HCT116 (cell line): ENCODE measurements at regions not wholly inside any gene's neighbourhood (a gene's known extent, or its start where the extent isn't known, plus 50 kb on each side); places are given as distances from the start of the nearest gene placed in this dataset.

Experiments used
- ATAC-seq: fragments of 200-7000 bp; cut with Tn5 transposase; 2 replicates; pipeline ENCODE4 v1.9.1; 2020; ENCODE audit warnings: mild to moderate bottlenecking, moderate library complexity
- BruUV-seq: library from RNA; stranded (reverse); fragments of 400-500 nt; replicated peaks from 2 replicates; lab custom pipeline; 2021; lab: Mats Ljungman, UMichigan
- CTCF ChIA-PET: fragments of 300-600 bp; sonication (Branson Sonifier 250); formaldehyde crosslinking; loops from one replicate; lab custom pipeline; 2021; ENCODE audit warnings: antibody characterized with exemption; lab: Charles Lee
- POLR2A ChIA-PET: fragments of 300-600, 350-600 bp; sonication (Branson Sonifier 250); formaldehyde crosslinking; loops from one replicate; lab custom pipeline; 2021; ENCODE audit warnings: antibody characterized with exemption; lab: Charles Lee
- RAD21 ChIA-PET, 2 experiments: fragments of 300-600 bp; sonication (Branson Sonifier 250); formaldehyde crosslinking; loops; one replicate each; lab custom pipeline; 2023; ENCODE audit warnings: low total read pairs in 2 of 2; ENCODE audit not compliant: uncharacterized antibody in 2 of 2, unreplicated experiment in 2 of 2, low non-redundant PET in 1 of 2; lab: Charles Lee
- DNase-seq: peaks from one replicate; pipeline ENCODE4 v3.0.0-alpha.2; 2010; ENCODE audit warnings: low read depth, low spot score
- H2AFZ ChIP-seq: fragments of 200-600 bp; shearing (Covaris generic), sonication (generic); 2 replicates; pipeline ENCODE4 v1.6.1; 2017; ENCODE audit warnings: low read depth, mixed run types, mixed read lengths, antibody characterized with exemption, low read length; ENCODE audit not compliant: poor library complexity, severe bottlenecking
- H3K27ac ChIP-seq: 2 replicates; pipeline ENCODE4 v1.5.1; 2012; ENCODE audit warnings: low read depth, low read length
- H3K27me3 ChIP-seq: fragments of 200-600 bp; sonication (generic); 2 replicates; pipeline ENCODE4 v1.6.1; 2016; ENCODE audit warnings: mixed run types, low read length, mixed read lengths; ENCODE audit not compliant: insufficient read depth
- H3K36me3 ChIP-seq, 2 experiments: fragments of 200-500 bp in 1 of 2; fragments of 200-600 bp in 1 of 2; sonication (Bioruptor generic) in 1 of 2; sonication (generic) in 1 of 2; 2 replicates each; pipeline versions ENCODE4 v1.5.1 to v1.6.1; 2014 to 2016; ENCODE audit warnings: low read length in 2 of 2, inconsistent platforms in 1 of 2, mixed read lengths in 1 of 2, mixed run types in 1 of 2; ENCODE audit not compliant: insufficient read depth in 2 of 2, control insufficient read depth in 1 of 2
- H3K4me1 ChIP-seq, 2 experiments: fragments of 200-600 bp in 1 of 2; sonication (generic) in 1 of 2; 2 replicates each; pipeline versions ENCODE4 v1.5.1 to v1.6.1; 2012 to 2017; ENCODE audit warnings: low read length in 2 of 2, inconsistent platforms in 1 of 2, mild to moderate bottlenecking in 1 of 2, mixed read lengths in 1 of 2, mixed run types in 1 of 2, moderate library complexity in 1 of 2; ENCODE audit not compliant: insufficient read depth in 2 of 2, control insufficient read depth in 1 of 2
- H3K4me2 ChIP-seq: fragments of 200-600 bp; sonication (generic); 2 replicates; pipeline ENCODE4 v1.6.1; 2017; ENCODE audit warnings: mixed run types, low read length, mixed read lengths
- H3K4me3 ChIP-seq, 2 experiments: fragments of 200-600 bp in 1 of 2; sonication (generic) in 1 of 2; replicated peaks in 1 of 2; 2 replicates each; pipeline ENCODE4 v1.5.1; 2011 to 2016; ENCODE audit warnings: low read length in 2 of 2, control low read depth in 1 of 2, low read depth in 1 of 2, mild to moderate bottlenecking in 1 of 2, mixed read lengths in 1 of 2, mixed run types in 1 of 2
- H3K79me2 ChIP-seq: fragments of 200-600 bp; sonication (generic); 2 replicates; pipeline ENCODE4 v1.6.1; 2017; ENCODE audit warnings: mild to moderate bottlenecking, mixed run types, low read length, moderate library complexity, mixed read lengths; ENCODE audit not compliant: insufficient read depth
- H3K9ac ChIP-seq: fragments of 200-600 bp; sonication (generic); 2 replicates; pipeline ENCODE4 v1.6.1; 2016; ENCODE audit warnings: low read length, mixed read lengths
- H3K9me2 ChIP-seq: fragments of 200-600 bp; sonication (generic), shearing (Covaris generic); 2 replicates; pipeline ENCODE4 v1.6.1; 2017; ENCODE audit warnings: mixed run types, mild to moderate bottlenecking, moderate library complexity; ENCODE audit not compliant: insufficient read depth
- H3K9me3 ChIP-seq, 2 experiments: fragments of 200-500 bp in 1 of 2; fragments of 200-600 bp in 1 of 2; sonication (Bioruptor generic) in 1 of 2; sonication (generic) in 1 of 2; 2 replicates each; pipeline ENCODE4 v1.6.1; 2014 to 2017; ENCODE audit warnings: low read length in 2 of 2, mixed read lengths in 2 of 2, inconsistent platforms in 1 of 2, low read depth in 1 of 2, mild to moderate bottlenecking in 1 of 2, mixed run types in 1 of 2, moderate library complexity in 1 of 2; ENCODE audit not compliant: control insufficient read depth in 1 of 2, insufficient read depth in 1 of 2
- H4K20me1 ChIP-seq: fragments of 200-600 bp; sonication (generic), shearing (Covaris generic); 2 replicates; pipeline ENCODE4 v1.6.1; 2017; ENCODE audit warnings: mixed run types, mild to moderate bottlenecking, moderate library complexity; ENCODE audit not compliant: insufficient read depth
- ATF3 ChIP-seq: IDR thresholded peaks from 2 replicates; pipeline ENCODE4 v1.6.1; 2012
- CBX3 ChIP-seq: IDR thresholded peaks from 2 replicates; pipeline ENCODE4 v1.6.1; 2012; ENCODE audit warnings: low read depth
- CTCF ChIP-seq, 3 experiments: fragments of 200-600 bp in 1 of 3; sonication (generic) in 1 of 3; IDR thresholded peaks in 2 of 3; conservative IDR thresholded peaks in 1 of 3; 2 replicates each; pipeline ENCODE4 v1.5.1; 2012 to 2017; ENCODE audit warnings: low read depth in 2 of 3, low read length in 2 of 3, antibody characterized with exemption in 1 of 3, borderline replicate concordance in 1 of 3, control low read depth in 1 of 3, mild to moderate bottlenecking in 1 of 3, mixed read lengths in 1 of 3, mixed run types in 1 of 3, moderate library complexity in 1 of 3; ENCODE audit not compliant: insufficient read depth in 1 of 3
- ELF1 ChIP-seq: IDR thresholded peaks from 2 replicates; pipeline ENCODE4 v1.6.1; 2012; ENCODE audit warnings: low read depth, borderline replicate concordance
- EZH2phosphoT487 ChIP-seq: fragments of 200-600 bp; IDR thresholded peaks from 2 replicates; pipeline ENCODE4 v1.6.1; 2018; ENCODE audit warnings: antibody characterized with exemption, borderline replicate concordance
- FOSL1 ChIP-seq: IDR thresholded peaks from 2 replicates; pipeline ENCODE4 v1.6.1; 2012; ENCODE audit warnings: low read depth
- JUND ChIP-seq: IDR thresholded peaks from 2 replicates; pipeline ENCODE4 v1.6.1; 2012
- POLR2A ChIP-seq: IDR thresholded peaks from 2 replicates; pipeline ENCODE4 v1.7.0; 2011; ENCODE audit warnings: borderline replicate concordance; ENCODE audit not compliant: insufficient read depth, insufficient read length; ENCODE audit errors: extremely low read depth
- POLR2AphosphoS5 ChIP-seq: IDR thresholded peaks from 2 replicates; pipeline ENCODE4 v1.6.1; 2011; ENCODE audit warnings: mild to moderate bottlenecking, low read depth, low read length, moderate library complexity
- REST ChIP-seq: IDR thresholded peaks from 2 replicates; pipeline ENCODE4 v1.6.1; 2012; ENCODE audit warnings: low read depth
- SIN3A ChIP-seq: IDR thresholded peaks from 2 replicates; pipeline ENCODE4 v1.6.1; 2012; ENCODE audit warnings: low read depth
- SP1 ChIP-seq: IDR thresholded peaks from 2 replicates; pipeline ENCODE4 v1.6.1; 2012; ENCODE audit warnings: low read depth
- YY1 ChIP-seq: IDR thresholded peaks from 2 replicates; pipeline ENCODE4 v1.6.1; 2011; ENCODE audit warnings: low read length, low read depth, moderate library complexity, mild to moderate bottlenecking; ENCODE audit not compliant: insufficient replicate concordance; ENCODE audit errors: extremely low read depth
- ZNF274 ChIP-seq: fragments of 200-500 bp; sonication (Bioruptor generic); IDR thresholded peaks from 2 replicates; pipeline ENCODE4 v1.6.1; 2014; ENCODE audit warnings: mild to moderate bottlenecking, low read depth, low read length, inconsistent platforms
- intact Hi-C: fragments of 100-400 bp; cut with micrococcal nuclease; formaldehyde crosslinking; loops from 2 replicates; pipeline ENCODE4 v1.10.0; 2022

DNA sequence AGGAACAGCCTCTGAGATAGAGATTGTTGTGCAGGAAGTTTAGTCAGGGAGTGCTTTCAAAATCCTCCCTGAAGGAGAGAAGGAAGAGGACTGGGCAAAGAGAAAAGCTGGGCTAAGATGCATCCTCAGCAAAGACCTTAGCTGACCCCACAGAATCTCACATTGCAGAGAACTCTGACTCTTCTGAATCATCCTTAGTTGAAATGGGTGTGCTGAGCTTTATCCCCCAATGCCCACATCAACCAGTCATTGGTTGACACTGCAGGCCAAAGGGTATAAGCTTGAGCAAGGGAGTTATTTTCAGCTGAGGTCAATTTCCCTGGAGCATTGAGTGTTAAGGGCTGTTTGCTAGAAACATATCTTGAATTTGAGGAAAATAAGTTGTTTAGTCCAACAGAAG is 732.2 kb downstream of the CBLN4 start:
- H3K4me2 ChIP-seq: no peak overlapping the region
- ChIA-PET RAD21 (no interaction called here), CTCF (no interaction called here), POLR2A (no interaction called here)
- no peaks in the 10 kb centered on the region for H3K9me2 ChIP-seq
- no peaks in the 10 kb centered on the region for H3K27me3 ChIP-seq
- no peak overlapping the region for H3K27ac ChIP-seq
- H2AFZ ChIP-seq: no peak overlapping the region
- intact Hi-C loops: no loop called here
- no peak overlapping the region for H3K4me3 ChIP-seq
- TF ChIP-seq EZH2phosphoT487: no peak
- no peak for TF ChIP-seq YY1
- TF ChIP-seq POLR2AphosphoS5: no peak
- TF ChIP-seq FOSL1: no peak
- TF ChIP-seq ZNF274: no peak
- TF ChIP-seq ATF3: no peak
- no peak for TF ChIP-seq ELF1
- TF ChIP-seq JUND: no peak
- no peak for TF ChIP-seq CTCF (IDR thresholded peaks at IDR 0.05 in 2 of 3, conservative IDR thresholded peaks at IDR 0.05 in 1 of 3; ENCODE audit: borderline replicate concordance in 1 of 3, insufficient read depth in 1 of 3, low read depth in 2 of 3, low read length in 2 of 3)
- TF ChIP-seq CBX3: no peak
- TF ChIP-seq SIN3A: no peak
- TF ChIP-seq REST: no peak
- TF ChIP-seq POLR2A: no peak
- TF ChIP-seq SP1: no peak
- no peaks in the 10 kb centered on the region for H4K20me1 ChIP-seq
- H3K36me3 ChIP-seq: no peaks in the 10 kb centered on the region
- H3K4me1 ChIP-seq: no peaks in the 10 kb centered on the region
- ATAC-seq (no peak), DNase-seq (no peak)
- no TSS peak for BruUV-seq
- H3K9me3 ChIP-seq: no peaks in the 10 kb centered on the region; a peak in 2 of 4 replicates
- H3K79me2 ChIP-seq: no peaks in the 10 kb centered on the region
- no peak overlapping the region for H3K9ac ChIP-seq
